ENCODE measurements at regions not wholly inside any gene's neighbourhood (a gene's known extent, or its start where the extent isn't known, plus 50 kb on each side); places are given as distances from the start of the nearest gene placed in this dataset.

- TF ChIP-seq CTCF (CRISPR knock-in tag; IDR thresholded peaks at IDR 0.05) (no peak), FOXK1 (CRISPR knock-in tag; IDR thresholded peaks at IDR 0.05; ENCODE audit: borderline replicate concordance, low read depth) (no peak), SAFB2 (CRISPR knock-in tag; IDR thresholded peaks at IDR 0.05; ENCODE audit: borderline replicate concordance, low read depth) (no peak), ZNF674 (CRISPR knock-in tag; IDR thresholded peaks at IDR 0.05; ENCODE audit: low read depth) (no peak), ZBTB21 (CRISPR knock-in tag; IDR thresholded peaks at IDR 0.05) (no peak), RBM22 (optimal IDR thresholded peaks at IDR 0.05; ENCODE audit: low read length) (no peak), ZNF274 (CRISPR knock-in tag; IDR thresholded peaks at IDR 0.05) (no peak), CC2D1A (CRISPR knock-in tag; IDR thresholded peaks at IDR 0.05) (no peak)
These were observed 155.6 kb upstream of the GOLIM4 start for GRCh38 chr3:168251371-168251770.
